ENCODE measurements at regions not wholly inside any gene's neighbourhood (a gene's known extent, or its start where the extent isn't known, plus 50 kb on each side); places are given as distances from the start of the nearest gene placed in this dataset.
"Not testable (repeated sequence)": the region's sequence is repeated elsewhere in the genome, so short reads cannot be mapped to it uniquely, and the experiment has no call there.

GRCh38 chr12:28760040-28760903 is 388.8 kb upstream of the FAR2 start:
- H3K4me3 Mint-ChIP-seq, H3K27ac Mint-ChIP-seq, ATAC-seq, H3K4me1 Mint-ChIP-seq, H3K27me3 Mint-ChIP-seq, H3K36me3 Mint-ChIP-seq, DNase-seq, POLR2A ChIA-PET: not testable (repeated sequence)
- H3K9me3 Mint-ChIP-seq: peaks cover 0 to 12% (median 4%) of the 10 kb centered on the region in 9 donors

DNA sequence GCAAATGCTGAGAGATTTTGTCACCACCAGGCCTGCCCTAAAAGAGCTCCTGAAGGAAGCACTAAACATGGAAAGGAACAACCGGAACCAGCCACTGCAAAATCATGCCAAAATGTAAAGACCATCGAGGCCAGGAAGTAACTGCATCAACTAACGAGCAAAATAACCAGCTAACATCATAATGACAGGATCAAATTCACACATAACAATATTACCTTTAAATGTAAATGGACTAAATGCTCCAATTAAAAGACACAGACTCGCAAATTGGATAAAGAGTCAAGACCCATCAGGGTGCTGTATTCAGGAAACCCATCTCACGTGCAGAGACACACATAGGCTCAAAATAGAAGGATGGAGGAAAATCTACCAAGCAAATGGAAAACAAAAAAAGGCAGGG is 387.2 kb upstream of the FAR2 start:
- POLR2A ChIA-PET, DNase-seq, H3K4me3 Mint-ChIP-seq, ATAC-seq, H3K27me3 Mint-ChIP-seq, H3K27ac Mint-ChIP-seq, H3K36me3 Mint-ChIP-seq, H3K4me1 Mint-ChIP-seq: not testable (repeated sequence)
- peaks cover 0 to 12% (median 0%) of the 10 kb centered on the region in 9 donors for H3K9me3 Mint-ChIP-seq

- Mint-ChIP-seq H3K36me3 (no peaks in the 10 kb centered on the region), H3K27ac (no peak overlapping the region), H3K4me1 (no peaks in the 10 kb centered on the region), H3K27me3 (peaks cover 0 to 6% (median 0%) of the 10 kb centered on the region in 5 donors), H3K9me3 (peaks cover 0 to 5% (median 0%) of the 10 kb centered on the region in 9 donors), H3K4me3 (no peak overlapping the region)
- ATAC-seq (no peak), DNase-seq (no peak)
- POLR2A ChIA-PET: no interaction called here
Observed at GRCh38 chr12:28766398-28766797, 382.7 kb upstream of the FAR2 start.

- Mint-ChIP-seq H3K27me3 (peaks cover 0 to 9% (median 0%) of the 10 kb centered on the region in 5 donors), H3K4me1 (no peaks in the 10 kb centered on the region), H3K4me3 (no peak overlapping the region), H3K36me3 (no peaks in the 10 kb centered on the region), H3K9me3 (peaks cover 0 to 3% (median 0%) of the 10 kb centered on the region in 9 donors), H3K27ac (no peak overlapping the region)
- POLR2A ChIA-PET: no interaction called here
- no peak for DNase-seq
- no peak for ATAC-seq
Observed at GRCh38 chr12:28767836-28768348, 381.2 kb upstream of the FAR2 start.

DNA sequence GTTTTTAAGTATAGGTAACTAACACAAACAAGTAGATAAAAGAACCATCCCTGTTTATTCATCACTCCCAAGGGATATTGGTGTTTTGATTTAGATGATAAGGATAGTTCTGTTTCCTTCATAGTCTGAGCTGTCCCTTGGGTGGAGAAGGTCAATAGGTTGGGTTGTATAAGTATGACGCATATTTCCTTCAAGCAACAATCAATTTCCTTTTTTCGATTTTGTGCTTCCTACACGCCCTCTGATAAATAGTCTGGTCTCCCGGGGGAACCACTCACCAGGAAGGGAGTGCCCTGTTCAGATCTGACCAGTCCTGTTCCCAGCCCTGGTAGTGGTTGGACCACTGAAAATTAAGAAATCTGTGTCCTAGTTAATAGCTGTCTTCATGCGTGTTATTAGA is 378.8 kb upstream of the FAR2 start:
- no peak overlapping the region for H3K4me3 Mint-ChIP-seq
- no peaks in the 10 kb centered on the region for H3K36me3 Mint-ChIP-seq
- H3K4me1 Mint-ChIP-seq: no peaks in the 10 kb centered on the region
- H3K9me3 Mint-ChIP-seq: peaks cover 0 to 3% (median 0%) of the 10 kb centered on the region in 9 donors
- POLR2A ChIA-PET: no interaction called here
- ATAC-seq (no peak), DNase-seq (no peak)
- peaks cover 0 to 11% (median 0%) of the 10 kb centered on the region in 5 donors for H3K27me3 Mint-ChIP-seq
- H3K27ac Mint-ChIP-seq: no peak overlapping the region

DNA sequence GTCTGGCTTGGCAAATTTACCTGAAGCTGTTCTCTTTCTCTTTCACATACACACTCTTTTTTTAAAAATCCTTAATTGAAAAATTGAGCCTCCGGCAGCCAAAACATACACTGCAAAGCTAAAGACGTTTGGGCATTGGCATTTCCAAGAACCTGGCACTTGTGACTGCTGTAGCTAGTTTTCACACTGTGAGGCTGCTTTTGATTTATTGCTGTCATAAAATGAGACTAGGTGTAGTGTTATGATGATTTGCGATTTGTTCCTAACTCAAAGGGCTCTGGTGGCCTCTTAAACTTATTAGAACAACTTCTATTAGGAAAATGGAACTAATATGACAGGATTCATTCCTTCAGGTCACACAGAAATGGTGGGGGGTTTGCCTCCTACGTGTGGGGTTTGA is 377.1 kb upstream of the FAR2 start:
- peaks cover 0 to 3% (median 0%) of the 10 kb centered on the region in 9 donors for H3K9me3 Mint-ChIP-seq
- no peaks in the 10 kb centered on the region for H3K36me3 Mint-ChIP-seq
- ATAC-seq (no peak), DNase-seq (no peak)
- H3K4me3 Mint-ChIP-seq: no peak overlapping the region
- peaks cover 0 to 16% (median 0%) of the 10 kb centered on the region in 5 donors for H3K27me3 Mint-ChIP-seq
- POLR2A ChIA-PET: no interaction called here
- no peaks in the 10 kb centered on the region for H3K4me1 Mint-ChIP-seq
- H3K27ac Mint-ChIP-seq: no peak overlapping the region

DNA sequence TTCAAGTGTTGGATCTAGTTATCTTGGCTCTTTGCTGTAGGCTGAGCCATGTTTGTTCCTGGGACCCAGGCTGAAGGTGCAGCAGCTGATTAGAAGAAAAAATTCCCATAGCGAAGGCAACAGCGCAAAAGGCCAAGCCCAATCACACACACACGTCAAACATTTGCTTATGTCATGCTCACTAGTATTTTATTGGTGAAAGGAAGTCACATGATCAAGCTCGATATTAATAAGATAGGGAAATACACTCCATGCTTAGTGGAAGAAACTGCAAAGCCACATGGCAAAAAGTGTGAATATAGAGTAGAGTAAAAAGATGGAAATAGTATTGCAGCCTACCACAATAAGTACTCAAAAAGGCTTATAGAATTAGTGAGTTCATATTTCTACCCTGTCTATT is 373.5 kb upstream of the FAR2 start:
- POLR2A ChIA-PET: no interaction called here
- Mint-ChIP-seq H3K36me3 (no peaks in the 10 kb centered on the region), H3K27me3 (peaks cover 0 to 14% (median under 1%) of the 10 kb centered on the region in 5 donors), H3K27ac (no peak overlapping the region), H3K9me3 (no peaks in the 10 kb centered on the region), H3K4me3 (no peak overlapping the region), H3K4me1 (no peaks in the 10 kb centered on the region)
- ATAC-seq (no peak), DNase-seq (no peak)

DNA sequence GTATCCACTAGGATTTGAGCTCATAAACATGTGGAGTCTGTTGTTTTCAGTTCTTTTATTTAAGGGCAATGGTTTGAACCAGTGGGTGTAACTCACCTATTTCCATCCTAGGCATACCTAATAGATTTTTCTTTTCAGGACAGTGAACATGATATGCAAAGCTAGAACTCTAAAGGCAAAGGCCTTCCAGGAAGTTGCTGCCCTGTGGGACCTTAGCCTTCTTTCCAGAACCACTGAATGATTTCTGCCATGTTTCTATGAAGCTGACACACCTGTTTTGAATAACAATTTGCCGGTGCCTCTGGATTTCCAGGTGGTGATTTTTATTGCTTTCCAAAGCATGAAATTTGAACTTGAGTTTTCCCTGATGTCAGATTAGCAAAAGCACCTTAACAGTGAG is 372.9 kb upstream of the FAR2 start:
- DNase-seq (no peak), ATAC-seq (no peak)
- H3K4me1 Mint-ChIP-seq: no peaks in the 10 kb centered on the region
- peaks cover 0 to 14% (median 4%) of the 10 kb centered on the region in 5 donors for H3K27me3 Mint-ChIP-seq
- H3K9me3 Mint-ChIP-seq: no peaks in the 10 kb centered on the region
- H3K4me3 Mint-ChIP-seq: no peak overlapping the region
- no peaks in the 10 kb centered on the region for H3K36me3 Mint-ChIP-seq
- POLR2A ChIA-PET: no interaction called here
- H3K27ac Mint-ChIP-seq: no peak overlapping the region

DNA sequence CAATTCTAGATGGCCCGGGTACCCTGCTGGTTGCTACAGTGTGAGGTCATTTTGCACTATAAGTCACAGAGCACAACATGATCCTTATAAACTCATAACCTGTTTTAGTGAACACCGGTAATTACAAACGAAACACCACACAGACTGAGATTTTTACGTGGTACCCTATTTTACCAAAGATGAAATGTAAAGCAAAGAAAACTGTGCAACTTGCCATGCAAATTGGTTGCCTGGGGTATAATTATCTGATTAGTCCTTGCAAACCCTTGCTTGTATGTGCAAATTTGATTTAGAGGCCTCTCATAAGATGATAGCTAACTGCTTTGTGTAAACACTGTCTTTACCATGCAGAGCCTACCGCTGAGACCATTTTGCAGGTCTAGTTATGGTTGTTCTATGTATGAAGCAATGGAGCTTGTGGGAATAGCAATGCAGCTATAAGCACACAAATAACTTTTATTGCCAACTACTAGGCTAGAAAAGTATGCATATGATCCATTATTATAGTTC is 372.1 kb upstream of the FAR2 start:
- no peak for DNase-seq
- no peak for ATAC-seq
- Mint-ChIP-seq H3K4me3 (no peak overlapping the region), H3K4me1 (no peaks in the 10 kb centered on the region), H3K27ac (no peak overlapping the region), H3K36me3 (no peaks in the 10 kb centered on the region), H3K9me3 (no peaks in the 10 kb centered on the region), H3K27me3 (peaks cover 0 to 17% (median 4%) of the 10 kb centered on the region in 5 donors)
- POLR2A ChIA-PET: no interaction called here

GRCh38 chr12:28777603-28778365 is 371.3 kb upstream of the FAR2 start:
- Mint-ChIP-seq H3K9me3 (no peaks in the 10 kb centered on the region), H3K4me3 (peak overlapping the region in 1 of 10 donors; percentile 22), H3K4me1 (no peaks in the 10 kb centered on the region), H3K27ac (no peak overlapping the region), H3K27me3 (peaks cover 0 to 19% (median 6%) of the 10 kb centered on the region in 5 donors), H3K36me3 (no peaks in the 10 kb centered on the region)
- ATAC-seq (no peak), DNase-seq (no peak)
- POLR2A ChIA-PET: no interaction called here

DNA sequence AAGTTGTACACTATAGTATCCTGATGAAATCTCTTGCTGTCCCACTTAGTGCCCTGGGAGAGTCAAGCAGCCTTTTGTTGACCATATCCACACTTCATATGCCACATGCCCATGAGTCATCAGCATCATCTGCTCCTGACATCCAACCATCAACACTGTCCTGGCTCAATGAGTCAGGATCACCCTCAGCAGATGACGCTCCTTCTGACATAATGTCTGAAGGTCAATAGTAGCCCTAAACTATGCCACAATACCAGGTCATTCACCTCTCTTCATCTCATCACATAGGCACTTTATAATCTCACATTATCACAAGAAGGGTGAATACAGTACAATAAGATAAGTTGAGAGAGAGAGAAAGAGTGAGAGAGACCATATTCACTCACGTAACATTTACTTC is 369.0 kb upstream of the FAR2 start:
- no peak for ATAC-seq
- Mint-ChIP-seq H3K9me3 (peaks cover 0 to 4% (median 0%) of the 10 kb centered on the region in 9 donors), H3K36me3 (no peaks in the 10 kb centered on the region), H3K4me1 (no peaks in the 10 kb centered on the region), H3K27me3 (peaks cover 0 to 23% (median 7%) of the 10 kb centered on the region in 5 donors), H3K27ac (no peak overlapping the region), H3K4me3 (no peak overlapping the region)
- POLR2A ChIA-PET: no interaction called here
- DNase-seq: no peak

GRCh38 chr12:28780960-28781359 is 368.1 kb upstream of the FAR2 start:
- Mint-ChIP-seq H3K9me3 (peaks cover 0 to 4% (median 0%) of the 10 kb centered on the region in 9 donors), H3K36me3 (no peaks in the 10 kb centered on the region), H3K4me3 (no peak overlapping the region), H3K27ac (no peak overlapping the region), H3K4me1 (no peaks in the 10 kb centered on the region), H3K27me3 (peaks cover 0 to 18% (median 7%) of the 10 kb centered on the region in 5 donors)
- no peak for DNase-seq
- ATAC-seq: no peak
- POLR2A ChIA-PET: no interaction called here
